ENCODE measurements at regions not wholly inside any gene's neighbourhood (a gene's known extent, or its start where the extent isn't known, plus 50 kb on each side); places are given as distances from the start of the nearest gene placed in this dataset.

DNA sequence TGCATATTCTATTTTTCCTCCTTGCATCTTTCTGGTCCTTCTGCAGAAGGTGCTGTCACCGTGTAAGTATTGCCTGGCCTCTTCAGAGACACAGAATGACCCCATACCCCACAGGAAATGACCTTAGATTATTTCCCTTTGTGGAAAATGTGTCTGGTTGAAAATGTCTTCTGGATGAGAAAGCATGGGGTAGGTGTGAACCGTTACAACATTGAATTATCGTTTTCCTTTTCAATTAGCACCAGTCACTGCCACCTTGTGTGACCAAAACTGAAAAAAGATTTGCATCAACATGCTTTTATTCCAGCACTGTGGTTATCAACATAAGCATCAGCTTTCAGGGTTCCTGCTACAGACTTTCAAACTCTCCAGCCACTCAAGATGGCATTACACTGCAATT, 58.0 kb upstream of the CELF2 start:
- H3K9me3 Mint-ChIP-seq (ENCODE audit: unreplicated experiment) = no peaks in the 10 kb centered on the region
- Histone ChIP-seq H3K4me3 (ENCODE audit: low read depth, low read length) (no peak overlapping the region), H3K9me3 (no peaks in the 10 kb centered on the region), H3K36me3 (ENCODE audit: control insufficient read depth, insufficient read depth, low read length) (no peaks in the 10 kb centered on the region), H3K27me3 (replicated peaks; ENCODE audit: control insufficient read depth, insufficient read depth, low read length) (no peaks in the 10 kb centered on the region), H3K4me1 (no peaks in the 10 kb centered on the region)
- H3K36me3 Mint-ChIP-seq (ENCODE audit: insufficient read depth, unreplicated experiment) = no peaks in the 10 kb centered on the region
- H3K27ac Mint-ChIP-seq (ENCODE audit: unreplicated experiment) = no peak overlapping the region
- TF ChIP-seq, protein P1, sequence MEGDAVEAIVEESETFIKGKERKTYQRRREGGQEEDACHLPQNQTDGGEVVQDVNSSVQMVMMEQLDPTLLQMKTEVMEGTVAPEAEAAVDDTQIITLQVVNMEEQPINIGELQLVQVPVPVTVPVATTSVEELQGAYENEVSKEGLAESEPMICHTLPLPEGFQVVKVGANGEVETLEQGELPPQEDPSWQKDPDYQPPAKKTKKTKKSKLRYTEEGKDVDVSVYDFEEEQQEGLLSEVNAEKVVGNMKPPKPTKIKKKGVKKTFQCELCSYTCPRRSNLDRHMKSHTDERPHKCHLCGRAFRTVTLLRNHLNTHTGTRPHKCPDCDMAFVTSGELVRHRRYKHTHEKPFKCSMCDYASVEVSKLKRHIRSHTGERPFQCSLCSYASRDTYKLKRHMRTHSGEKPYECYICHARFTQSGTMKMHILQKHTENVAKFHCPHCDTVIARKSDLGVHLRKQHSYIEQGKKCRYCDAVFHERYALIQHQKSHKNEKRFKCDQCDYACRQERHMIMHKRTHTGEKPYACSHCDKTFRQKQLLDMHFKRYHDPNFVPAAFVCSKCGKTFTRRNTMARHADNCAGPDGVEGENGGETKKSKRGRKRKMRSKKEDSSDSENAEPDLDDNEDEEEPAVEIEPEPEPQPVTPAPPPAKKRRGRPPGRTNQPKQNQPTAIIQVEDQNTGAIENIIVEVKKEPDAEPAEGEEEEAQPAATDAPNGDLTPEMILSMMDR (IDR thresholded peaks at IDR 0.05; ENCODE audit: insufficient read depth in 1 of 2, low read depth in 1 of 2, low read length in 1 of 2, severe bottlenecking in 1 of 2, unreplicated experiment in 1 of 2) = no peak
- peaks cover 8% of the 10 kb centered on the region for H3K27me3 Mint-ChIP-seq (ENCODE audit: insufficient read depth, unreplicated experiment)
- intact Hi-C loops (cut with micrococcal nuclease; ENCODE audit: unreplicated experiment) = no loop called here
- H3K4me3 Mint-ChIP-seq (ENCODE audit: unreplicated experiment) = no peak overlapping the region
- POLR2A ChIA-PET = no interaction called here
- CTCF ChIA-PET = no interaction called here
- no TSS peak for BruUV-seq (replicated peaks)
- H3K4me1 Mint-ChIP-seq (ENCODE audit: low read depth, unreplicated experiment) = no peaks in the 10 kb centered on the region
- no peak for DNase-seq

DNA sequence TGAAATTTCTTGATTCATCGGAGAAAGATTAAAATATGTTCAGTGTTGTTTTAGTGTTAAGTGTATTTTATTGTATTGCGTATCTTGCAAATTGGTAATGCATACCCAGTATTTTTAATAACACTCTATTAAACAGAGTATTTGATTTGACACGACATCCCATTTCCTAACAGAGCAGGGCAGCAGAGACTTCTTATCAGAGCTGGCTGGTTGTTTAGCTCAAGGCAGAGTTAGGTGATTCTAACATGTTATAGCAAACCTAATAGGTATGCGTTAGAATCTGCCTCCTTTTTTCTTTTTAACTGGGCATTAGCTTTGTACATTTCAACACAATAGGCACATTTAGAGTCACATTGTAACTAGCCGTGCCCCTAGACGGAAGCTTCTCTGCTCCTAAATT, 57.1 kb upstream of the CELF2 start:
- Histone ChIP-seq H3K4me3 (ENCODE audit: low read depth, low read length) (no peak overlapping the region), H3K36me3 (ENCODE audit: control insufficient read depth, insufficient read depth, low read length) (no peaks in the 10 kb centered on the region), H3K9me3 (no peaks in the 10 kb centered on the region), H3K27me3 (replicated peaks; ENCODE audit: control insufficient read depth, insufficient read depth, low read length) (no peaks in the 10 kb centered on the region), H3K4me1 (no peaks in the 10 kb centered on the region)
- Mint-ChIP-seq H3K4me3 (ENCODE audit: unreplicated experiment) (no peak overlapping the region), H3K27me3 (ENCODE audit: insufficient read depth, unreplicated experiment) (peaks cover 8% of the 10 kb centered on the region), H3K9me3 (ENCODE audit: unreplicated experiment) (no peaks in the 10 kb centered on the region), H3K36me3 (ENCODE audit: insufficient read depth, unreplicated experiment) (no peaks in the 10 kb centered on the region), H3K4me1 (ENCODE audit: low read depth, unreplicated experiment) (no peaks in the 10 kb centered on the region), H3K27ac (ENCODE audit: unreplicated experiment) (no peak overlapping the region)
- ChIA-PET CTCF (no interaction called here), POLR2A (no interaction called here)
- no TSS peak for BruUV-seq (replicated peaks)
- TF ChIP-seq, protein P1 (IDR thresholded peaks at IDR 0.05; ENCODE audit: insufficient read depth in 1 of 2, low read depth in 1 of 2, low read length in 1 of 2, severe bottlenecking in 1 of 2, unreplicated experiment in 1 of 2) = no peak
- DNase-seq = no peak
- intact Hi-C loops (cut with micrococcal nuclease; ENCODE audit: unreplicated experiment) = no loop called here

DNA sequence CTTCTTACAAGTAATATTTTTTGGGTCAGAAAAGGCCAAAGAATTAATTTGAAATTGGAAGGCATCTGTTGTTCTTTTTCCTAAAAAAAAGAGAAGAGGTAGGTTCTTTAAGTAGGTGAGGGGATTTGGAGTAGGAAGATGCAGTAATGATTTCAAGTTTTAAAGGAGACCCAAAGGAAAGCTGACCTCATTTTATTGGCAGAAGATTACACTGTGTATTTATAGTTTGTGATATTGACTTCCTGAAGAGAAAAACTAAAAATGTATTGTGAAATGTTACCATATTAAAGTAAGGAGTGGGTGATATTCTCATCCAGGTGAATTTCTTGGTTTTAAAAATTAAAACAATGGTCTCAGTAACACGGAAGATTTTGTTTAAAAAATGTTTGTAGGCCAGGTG, 56.6 kb upstream of the CELF2 start:
- no TSS peak for BruUV-seq (replicated peaks)
- H3K36me3 Mint-ChIP-seq (ENCODE audit: insufficient read depth, unreplicated experiment) = no peaks in the 10 kb centered on the region
- TF ChIP-seq, protein P1 (IDR thresholded peaks at IDR 0.05; ENCODE audit: insufficient read depth in 1 of 2, low read depth in 1 of 2, low read length in 1 of 2, severe bottlenecking in 1 of 2, unreplicated experiment in 1 of 2) = no peak
- Histone ChIP-seq H3K36me3 (ENCODE audit: control insufficient read depth, insufficient read depth, low read length) (no peaks in the 10 kb centered on the region), H3K27me3 (replicated peaks; ENCODE audit: control insufficient read depth, insufficient read depth, low read length) (no peaks in the 10 kb centered on the region), H3K4me1 (no peaks in the 10 kb centered on the region), H3K9me3 (no peaks in the 10 kb centered on the region), H3K4me3 (ENCODE audit: low read depth, low read length) (no peak overlapping the region)
- intact Hi-C loops (cut with micrococcal nuclease; ENCODE audit: unreplicated experiment) = no loop called here
- H3K9me3 Mint-ChIP-seq (ENCODE audit: unreplicated experiment) = no peaks in the 10 kb centered on the region
- peaks cover 8% of the 10 kb centered on the region for H3K27me3 Mint-ChIP-seq (ENCODE audit: insufficient read depth, unreplicated experiment)
- POLR2A ChIA-PET = no interaction called here
- DNase-seq = no peak
- H3K4me3 Mint-ChIP-seq (ENCODE audit: unreplicated experiment) = no peak overlapping the region
- H3K27ac Mint-ChIP-seq (ENCODE audit: unreplicated experiment) = no peak overlapping the region
- CTCF ChIA-PET = no interaction called here
- no peaks in the 10 kb centered on the region for H3K4me1 Mint-ChIP-seq (ENCODE audit: low read depth, unreplicated experiment)
